ENCODE measurements at regions not wholly inside any gene's neighbourhood (a gene's known extent, or its start where the extent isn't known, plus 50 kb on each side); places are given as distances from the start of the nearest gene placed in this dataset.

GRCh38 chr6:167764713-167765479 is 61.8 kb upstream of the AFDN start (continued):
- TF ChIP-seq, protein P1, sequence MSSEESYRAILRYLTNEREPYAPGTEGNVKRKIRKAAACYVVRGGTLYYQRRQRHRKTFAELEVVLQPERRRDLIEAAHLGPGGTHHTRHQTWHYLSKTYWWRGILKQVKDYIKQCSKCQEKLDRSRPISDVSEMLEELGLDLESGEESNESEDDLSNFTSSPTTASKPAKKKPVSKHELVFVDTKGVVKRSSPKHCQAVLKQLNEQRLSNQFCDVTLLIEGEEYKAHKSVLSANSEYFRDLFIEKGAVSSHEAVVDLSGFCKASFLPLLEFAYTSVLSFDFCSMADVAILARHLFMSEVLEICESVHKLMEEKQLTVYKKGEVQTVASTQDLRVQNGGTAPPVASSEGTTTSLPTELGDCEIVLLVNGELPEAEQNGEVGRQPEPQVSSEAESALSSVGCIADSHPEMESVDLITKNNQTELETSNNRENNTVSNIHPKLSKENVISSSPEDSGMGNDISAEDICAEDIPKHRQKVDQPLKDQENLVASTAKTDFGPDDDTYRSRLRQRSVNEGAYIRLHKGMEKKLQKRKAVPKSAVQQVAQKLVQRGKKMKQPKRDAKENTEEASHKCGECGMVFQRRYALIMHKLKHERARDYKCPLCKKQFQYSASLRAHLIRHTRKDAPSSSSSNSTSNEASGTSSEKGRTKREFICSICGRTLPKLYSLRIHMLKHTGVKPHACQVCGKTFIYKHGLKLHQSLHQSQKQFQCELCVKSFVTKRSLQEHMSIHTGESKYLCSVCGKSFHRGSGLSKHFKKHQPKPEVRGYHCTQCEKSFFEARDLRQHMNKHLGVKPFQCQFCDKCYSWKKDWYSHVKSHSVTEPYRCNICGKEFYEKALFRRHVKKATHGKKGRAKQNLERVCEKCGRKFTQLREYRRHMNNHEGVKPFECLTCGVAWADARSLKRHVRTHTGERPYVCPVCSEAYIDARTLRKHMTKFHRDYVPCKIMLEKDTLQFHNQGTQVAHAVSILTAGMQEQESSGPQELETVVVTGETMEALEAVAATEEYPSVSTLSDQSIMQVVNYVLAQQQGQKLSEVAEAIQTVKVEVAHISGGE (tag by site-specific recombination; conservative IDR thresholded peaks at IDR 0.05; ENCODE audit: low read depth), result no peak
- no peak for TF ChIP-seq ZNF169 (tag by site-specific recombination; IDR thresholded peaks at IDR 0.05)
- no peak for TF ChIP-seq ZNF768 (tag by site-specific recombination; IDR thresholded peaks at IDR 0.05)
- TF ChIP-seq MEIS1 (CRISPR knock-in tag; IDR thresholded peaks at IDR 0.05; ENCODE audit: borderline replicate concordance), result no peak
- TF ChIP-seq ZNF555 (tag by site-specific recombination; conservative IDR thresholded peaks at IDR 0.05), result no peak
- TF ChIP-seq ZNF404 (tag by site-specific recombination; IDR thresholded peaks at IDR 0.05), result no peak
- TF ChIP-seq ZFP69B (tag by site-specific recombination; IDR thresholded peaks at IDR 0.05), result no peak
- TF ChIP-seq ZNF133 (tag by site-specific recombination; IDR thresholded peaks at IDR 0.05), result no peak
- TF ChIP-seq PRDM4 (tag by site-specific recombination; IDR thresholded peaks at IDR 0.05), result no peak
- TF ChIP-seq IKZF3 (tag by site-specific recombination; IDR thresholded peaks at IDR 0.05), result no peak
- TF ChIP-seq ZNF645 (tag by site-specific recombination; IDR thresholded peaks at IDR 0.05), result no peak

DNA sequence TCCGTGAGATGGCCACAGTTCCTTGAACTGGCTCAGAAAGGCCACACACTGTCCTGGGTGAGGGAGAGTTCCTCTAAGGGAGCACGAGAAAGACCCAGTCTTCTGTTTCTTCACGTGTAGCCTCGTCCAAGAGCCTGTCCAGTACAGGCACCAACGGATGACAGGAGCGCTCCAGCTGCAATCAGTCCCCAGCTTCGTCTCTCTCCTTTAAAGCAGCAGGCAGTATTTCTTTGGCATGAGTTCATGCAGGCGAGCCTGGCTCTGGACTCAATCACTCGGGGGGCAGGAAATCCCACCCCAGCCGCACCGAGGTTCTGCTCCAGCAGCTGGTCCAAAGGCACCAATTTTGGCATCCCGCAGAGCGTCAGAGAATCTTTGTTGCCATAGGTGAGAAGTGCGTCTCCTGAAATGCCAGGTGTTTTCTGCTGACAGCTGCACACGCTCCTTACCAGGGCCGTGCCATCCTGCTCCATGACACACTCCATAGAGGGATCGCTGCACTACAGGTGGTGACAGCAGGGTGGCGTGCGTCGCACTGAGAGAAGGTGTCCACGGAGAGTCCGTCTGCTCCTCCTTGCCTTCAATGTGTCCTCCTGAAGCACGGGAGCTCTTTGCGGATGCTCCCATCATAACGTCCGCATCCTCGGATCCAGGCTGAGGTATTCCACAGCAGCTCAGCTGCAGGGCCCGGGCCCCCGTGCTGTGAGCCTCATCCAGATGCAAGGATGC is 59.6 kb upstream of the AFDN start:
- TF ChIP-seq OVOL3 (tag by site-specific recombination; IDR thresholded peaks at IDR 0.05), result no peak
- no peak for TF ChIP-seq ZNF341 (tag by site-specific recombination; IDR thresholded peaks at IDR 0.05; ENCODE audit: low read depth)
- no peak for TF ChIP-seq SETDB1 (IDR thresholded peaks at IDR 0.05; ENCODE audit: insufficient read length, low read length)
- TF ChIP-seq GLIS1 (tag by site-specific recombination; IDR thresholded peaks at IDR 0.05), result no peak
- TF ChIP-seq, protein P2, sequence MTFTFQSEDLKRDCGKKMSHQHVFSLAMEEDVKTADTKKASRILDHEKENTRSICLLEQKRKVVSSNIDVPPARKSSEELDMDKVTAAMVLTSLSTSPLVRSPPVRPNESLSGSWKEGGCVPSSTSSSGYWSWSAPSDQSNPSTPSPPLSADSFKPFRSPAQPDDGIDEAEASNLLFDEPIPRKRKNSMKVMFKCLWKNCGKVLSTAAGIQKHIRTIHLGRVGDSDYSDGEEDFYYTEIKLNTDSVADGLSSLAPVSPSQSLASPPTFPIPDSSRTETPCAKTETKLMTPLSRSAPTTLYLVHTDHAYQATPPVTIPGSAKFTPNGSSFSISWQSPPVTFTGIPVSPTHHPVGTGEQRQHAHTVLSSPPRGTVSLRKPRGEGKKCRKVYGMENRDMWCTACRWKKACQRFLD (tag by site-specific recombination; IDR thresholded peaks at IDR 0.05), result no peak
- TF ChIP-seq ZNF654 (tag by site-specific recombination; IDR thresholded peaks at IDR 0.05; ENCODE audit: low read depth), result no peak
- TF ChIP-seq, protein P3, sequence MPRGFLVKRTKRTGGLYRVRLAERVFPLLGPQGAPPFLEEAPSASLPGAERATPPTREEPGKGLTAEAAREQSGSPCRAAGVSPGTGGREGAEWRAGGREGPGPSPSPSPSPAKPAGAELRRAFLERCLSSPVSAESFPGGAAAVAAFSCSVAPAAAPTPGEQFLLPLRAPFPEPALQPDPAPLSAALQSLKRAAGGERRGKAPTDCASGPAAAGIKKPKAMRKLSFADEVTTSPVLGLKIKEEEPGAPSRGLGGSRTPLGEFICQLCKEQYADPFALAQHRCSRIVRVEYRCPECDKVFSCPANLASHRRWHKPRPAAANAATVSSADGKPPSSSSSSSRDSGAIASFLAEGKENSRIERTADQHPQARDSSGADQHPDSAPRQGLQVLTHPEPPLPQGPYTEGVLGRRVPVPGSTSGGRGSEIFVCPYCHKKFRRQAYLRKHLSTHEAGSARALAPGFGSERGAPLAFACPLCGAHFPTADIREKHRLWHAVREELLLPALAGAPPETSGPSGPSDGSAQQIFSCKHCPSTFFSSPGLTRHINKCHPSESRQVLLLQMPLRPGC (tag by site-specific recombination; IDR thresholded peaks at IDR 0.05), result no peak
- H3K36me3 ChIP-seq (ENCODE audit: control insufficient read depth in 2 of 2, insufficient read depth in 1 of 2, low read length in 2 of 2), result no peaks in the 10 kb centered on the region
- POLR2A ChIA-PET, result no interaction called here
- CTCF ChIA-PET, result no interaction called here
- H3K9me3 ChIP-seq (ENCODE audit: control insufficient read depth, insufficient read depth, low read depth, low read length), result no peaks in the 10 kb centered on the region
- H3K27ac ChIP-seq (ENCODE audit: extremely low read depth, low read depth, low read length), result no peak overlapping the region
- H3K4me1 ChIP-seq (ENCODE audit: control insufficient read depth, insufficient read depth, low read length), result no peaks in the 10 kb centered on the region
- no peak overlapping the region for H3K4me3 ChIP-seq (ENCODE audit: low read depth, low read length)
